Transverse colon (tissue), 3 donors: ENCODE measurements at regions not wholly inside any gene's neighbourhood (a gene's known extent, or its start where the extent isn't known, plus 50 kb on each side); places are given as distances from the start of the nearest gene placed in this dataset.

ENCODE experiments used
- CTCF ChIP-seq, 5 experiments: fragments of 200-600 bp in 3 of 5; fragments of 450-650 bp in 2 of 5; sonication (generic) in 3 of 5; IDR thresholded peaks; 1 replicate in 2 of 5; 2 replicates in 3 of 5; pipeline ENCODE4 v1.5.1; 2016 to 2017; ENCODE audit warnings: antibody characterized with exemption in 5 of 5, inconsistent platforms in 3 of 5, mild to moderate bottlenecking in 2 of 5, moderate library complexity in 1 of 5
- POLR2A ChIP-seq: fragments of 450-650 bp; IDR thresholded peaks from one replicate; pipeline ENCODE4 v1.6.1; 2016; ENCODE audit warnings: antibody characterized with exemption, mild to moderate bottlenecking, moderate library complexity

GRCh38 chr9:110030632-110031031, 177.3 kb downstream of the C9orf152 start:
- no peak for TF ChIP-seq CTCF (IDR thresholded peaks at IDR 0.05)
- TF ChIP-seq POLR2A, result no peak
